OCI-LY1 (cell line): ENCODE measurements at regions not wholly inside any gene's neighbourhood (a gene's known extent, or its start where the extent isn't known, plus 50 kb on each side); places are given as distances from the start of the nearest gene placed in this dataset.

Experiments used
- H2AFZ ChIP-seq: fragments of 200-600 bp; sonication (generic), shearing (Covaris generic); 2 replicates; pipeline ENCODE4 v1.6.0; 2014; ENCODE audit warnings: antibody characterized with exemption, mild to moderate bottlenecking, low read length
- H3F3A ChIP-seq: fragments of 200-600 bp; sonication (generic), shearing (Covaris generic); 2 replicates; pipeline ENCODE4 v1.6.0; 2014; ENCODE audit warnings: mild to moderate bottlenecking, antibody characterized with exemption, low read length, moderate library complexity; ENCODE audit not compliant: insufficient read depth
- H3K27ac ChIP-seq: fragments of 200-600 bp; sonication (generic); 2 replicates; pipeline ENCODE4 v1.5.1; 2014; ENCODE audit warnings: low read length, mixed run types, mild to moderate bottlenecking, low read depth; ENCODE audit not compliant: poor library complexity, severe bottlenecking
- H3K27me3 ChIP-seq: fragments of 200-600 bp; sonication (generic); 2 replicates; pipeline ENCODE4 v1.6.0; 2014; ENCODE audit warnings: antibody characterized with exemption, mild to moderate bottlenecking, low read length, moderate library complexity; ENCODE audit not compliant: insufficient read depth
- H3K36me3 ChIP-seq: fragments of 200-600 bp; sonication (generic); 2 replicates; pipeline ENCODE4 v1.6.1; 2014; ENCODE audit warnings: mild to moderate bottlenecking, antibody characterized with exemption, low read length, moderate library complexity, mixed read lengths; ENCODE audit not compliant: insufficient read depth
- H3K4me1 ChIP-seq: fragments of 200-600 bp; sonication (generic); 2 replicates; pipeline ENCODE4 v1.5.1; 2014; ENCODE audit warnings: mild to moderate bottlenecking, low read length, moderate library complexity; ENCODE audit not compliant: insufficient read depth, severe bottlenecking
- H3K4me2 ChIP-seq: fragments of 200-600 bp; sonication (generic), shearing (Covaris generic); 2 replicates; pipeline ENCODE4 v1.6.1; 2014; ENCODE audit warnings: low read length
- H3K4me3 ChIP-seq: fragments of 200-600 bp; sonication (generic); 2 replicates; pipeline ENCODE4 v1.5.1; 2014; ENCODE audit warnings: low read length, low read depth, mild to moderate bottlenecking, mixed read lengths; ENCODE audit not compliant: poor library complexity, severe bottlenecking
- H3K79me2 ChIP-seq: fragments of 200-600 bp; shearing (Covaris generic); 2 replicates; pipeline ENCODE4 v1.6.1; 2016; ENCODE audit warnings: mixed run types, low read length, mixed read lengths; ENCODE audit not compliant: insufficient read depth
- H3K9ac ChIP-seq: fragments of 200-600 bp; sonication (generic), shearing (Covaris generic); 2 replicates; pipeline ENCODE4 v1.6.1; 2014; ENCODE audit warnings: mild to moderate bottlenecking, low read length, mixed read lengths
- H3K9me2 ChIP-seq: fragments of 200-600 bp; sonication (generic), shearing (Covaris generic); 2 replicates; pipeline ENCODE4 v1.6.1; 2014; ENCODE audit warnings: low read depth, mild to moderate bottlenecking, low read length, mixed read lengths
- H3K9me3 ChIP-seq: fragments of 200-600 bp; shearing (Covaris generic); 2 replicates; pipeline ENCODE4 v1.6.1; 2014; ENCODE audit warnings: low read length, mixed read lengths
- H4K20me1 ChIP-seq: fragments of 200-600 bp; sonication (generic), shearing (Covaris generic); 2 replicates; pipeline ENCODE4 v1.6.0; 2016; ENCODE audit warnings: mild to moderate bottlenecking, low read length; ENCODE audit not compliant: insufficient read depth
- EZH2 ChIP-seq: fragments of 200-600 bp; sonication (generic), shearing (Covaris generic); IDR thresholded peaks from 2 replicates; pipeline ENCODE4 v1.8.0; 2017; ENCODE audit warnings: borderline replicate concordance, mixed run types, mild to moderate bottlenecking, antibody characterized with exemption, low read length, moderate library complexity, mixed read lengths
- TF ChIP-seq, protein P1 (sequence below): fragments of 200-600 bp; sonication (generic), shearing (Covaris generic); IDR thresholded peaks from 2 replicates; pipeline ENCODE4 v1.5.1; 2017; ENCODE audit warnings: mild to moderate bottlenecking, antibody characterized with exemption, low read length, moderate library complexity, mixed read lengths

GRCh38 chr22:34255042-34255441 is 334.8 kb upstream of the LARGE1 start:
- Histone ChIP-seq H2AFZ (no peak overlapping the region), H3K9ac (no peak overlapping the region), H3K4me1 (no peaks in the 10 kb centered on the region), H3K27me3 (no peaks in the 10 kb centered on the region), H3K27ac (no peak overlapping the region), H3F3A (no peaks in the 10 kb centered on the region), H3K9me2 (no peaks in the 10 kb centered on the region), H4K20me1 (no peaks in the 10 kb centered on the region), H3K79me2 (no peaks in the 10 kb centered on the region), H3K36me3 (no peaks in the 10 kb centered on the region), H3K9me3 (no peaks in the 10 kb centered on the region), H3K4me3 (no peak overlapping the region), H3K4me2 (no peak overlapping the region)
- no peak for TF ChIP-seq EZH2
- TF ChIP-seq, protein P1, sequence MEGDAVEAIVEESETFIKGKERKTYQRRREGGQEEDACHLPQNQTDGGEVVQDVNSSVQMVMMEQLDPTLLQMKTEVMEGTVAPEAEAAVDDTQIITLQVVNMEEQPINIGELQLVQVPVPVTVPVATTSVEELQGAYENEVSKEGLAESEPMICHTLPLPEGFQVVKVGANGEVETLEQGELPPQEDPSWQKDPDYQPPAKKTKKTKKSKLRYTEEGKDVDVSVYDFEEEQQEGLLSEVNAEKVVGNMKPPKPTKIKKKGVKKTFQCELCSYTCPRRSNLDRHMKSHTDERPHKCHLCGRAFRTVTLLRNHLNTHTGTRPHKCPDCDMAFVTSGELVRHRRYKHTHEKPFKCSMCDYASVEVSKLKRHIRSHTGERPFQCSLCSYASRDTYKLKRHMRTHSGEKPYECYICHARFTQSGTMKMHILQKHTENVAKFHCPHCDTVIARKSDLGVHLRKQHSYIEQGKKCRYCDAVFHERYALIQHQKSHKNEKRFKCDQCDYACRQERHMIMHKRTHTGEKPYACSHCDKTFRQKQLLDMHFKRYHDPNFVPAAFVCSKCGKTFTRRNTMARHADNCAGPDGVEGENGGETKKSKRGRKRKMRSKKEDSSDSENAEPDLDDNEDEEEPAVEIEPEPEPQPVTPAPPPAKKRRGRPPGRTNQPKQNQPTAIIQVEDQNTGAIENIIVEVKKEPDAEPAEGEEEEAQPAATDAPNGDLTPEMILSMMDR, result no peak

DNA sequence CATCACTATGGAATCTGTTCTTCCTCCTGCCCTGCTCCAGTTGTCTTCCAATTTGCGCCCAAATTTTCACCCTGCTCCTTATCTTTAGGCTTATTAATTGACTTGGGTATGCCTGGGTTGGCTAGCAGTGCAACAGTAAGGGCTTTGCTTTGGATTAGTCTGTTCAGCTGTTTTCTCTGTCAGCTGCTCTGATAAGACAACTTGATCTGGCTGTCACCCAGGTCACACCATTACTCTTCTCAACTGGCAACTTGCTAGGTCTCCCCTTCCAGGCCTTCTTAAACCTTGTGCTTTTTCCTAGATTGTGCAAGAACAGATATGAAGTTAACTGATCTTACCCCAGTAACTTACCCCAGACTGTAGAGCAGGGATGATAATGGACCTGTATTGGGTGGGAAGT is 357.8 kb upstream of the LARGE1 start:
- Histone ChIP-seq H3K9me2 (no peaks in the 10 kb centered on the region), H4K20me1 (no peaks in the 10 kb centered on the region), H2AFZ (no peak overlapping the region), H3K9me3 (no peaks in the 10 kb centered on the region), H3K4me1 (no peaks in the 10 kb centered on the region), H3F3A (no peaks in the 10 kb centered on the region), H3K4me2 (no peak overlapping the region), H3K36me3 (no peaks in the 10 kb centered on the region), H3K27ac (no peak overlapping the region), H3K4me3 (no peak overlapping the region), H3K9ac (no peak overlapping the region), H3K27me3 (no peaks in the 10 kb centered on the region), H3K79me2 (no peaks in the 10 kb centered on the region)
- TF ChIP-seq, protein P1, result no peak
- no peak for TF ChIP-seq EZH2

GRCh38 chr22:34281738-34282137 is 361.5 kb upstream of the LARGE1 start:
- no peaks in the 10 kb centered on the region for H3K4me1 ChIP-seq
- H3F3A ChIP-seq, result no peaks in the 10 kb centered on the region
- H3K79me2 ChIP-seq, result no peaks in the 10 kb centered on the region
- H3K36me3 ChIP-seq, result no peaks in the 10 kb centered on the region
- no peaks in the 10 kb centered on the region for H3K9me3 ChIP-seq
- no peaks in the 10 kb centered on the region for H3K27me3 ChIP-seq
- H3K4me2 ChIP-seq, result no peak overlapping the region
- no peak overlapping the region for H3K27ac ChIP-seq
- no peak overlapping the region for H3K4me3 ChIP-seq
- TF ChIP-seq EZH2, result no peak
- TF ChIP-seq, protein P1, result no peak
- no peaks in the 10 kb centered on the region for H3K9me2 ChIP-seq
- no peaks in the 10 kb centered on the region for H4K20me1 ChIP-seq
- H3K9ac ChIP-seq, result no peak overlapping the region
- H2AFZ ChIP-seq, result no peak overlapping the region
